ENCODE measurements at regions not wholly inside any gene's neighbourhood (a gene's known extent, or its start where the extent isn't known, plus 50 kb on each side); places are given as distances from the start of the nearest gene placed in this dataset.

DNA sequence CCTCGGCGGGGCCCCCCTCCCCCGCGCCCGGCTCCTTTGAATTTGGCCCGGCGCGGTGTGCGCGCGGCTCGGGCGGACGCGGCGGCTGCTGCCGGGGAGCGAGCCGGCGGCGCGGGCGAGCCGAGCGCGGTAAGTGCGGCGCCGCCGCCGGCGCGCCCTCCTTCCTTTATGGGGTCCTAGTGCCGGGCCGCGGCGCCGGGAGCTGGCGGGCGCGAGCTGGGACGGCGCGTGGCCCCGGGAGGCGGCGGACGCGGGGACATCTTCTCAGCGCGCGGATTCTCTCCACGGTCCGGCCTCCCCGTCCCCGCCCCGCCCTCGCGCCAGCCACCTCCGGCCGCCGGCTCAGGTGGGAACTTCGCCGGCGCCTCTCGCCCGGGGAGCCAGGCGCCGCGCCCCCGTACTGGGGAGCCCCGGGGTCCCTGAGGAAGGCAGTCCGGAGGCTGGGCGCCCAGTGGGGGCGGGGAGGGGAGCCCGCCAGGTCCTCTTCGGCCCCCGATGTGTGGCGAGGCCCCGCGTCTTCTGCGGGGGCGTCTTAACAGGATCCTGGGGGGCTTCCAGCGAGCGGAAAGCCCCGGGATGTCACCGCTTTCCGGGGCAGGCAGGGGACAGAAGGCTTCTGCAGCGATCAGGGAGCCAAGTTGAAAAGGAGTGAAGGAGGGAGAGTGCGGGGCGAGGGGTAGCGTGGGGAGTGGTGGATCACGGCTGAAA is 98.4 kb upstream of the TENM3 start:
- no peak for ATAC-seq

DNA sequence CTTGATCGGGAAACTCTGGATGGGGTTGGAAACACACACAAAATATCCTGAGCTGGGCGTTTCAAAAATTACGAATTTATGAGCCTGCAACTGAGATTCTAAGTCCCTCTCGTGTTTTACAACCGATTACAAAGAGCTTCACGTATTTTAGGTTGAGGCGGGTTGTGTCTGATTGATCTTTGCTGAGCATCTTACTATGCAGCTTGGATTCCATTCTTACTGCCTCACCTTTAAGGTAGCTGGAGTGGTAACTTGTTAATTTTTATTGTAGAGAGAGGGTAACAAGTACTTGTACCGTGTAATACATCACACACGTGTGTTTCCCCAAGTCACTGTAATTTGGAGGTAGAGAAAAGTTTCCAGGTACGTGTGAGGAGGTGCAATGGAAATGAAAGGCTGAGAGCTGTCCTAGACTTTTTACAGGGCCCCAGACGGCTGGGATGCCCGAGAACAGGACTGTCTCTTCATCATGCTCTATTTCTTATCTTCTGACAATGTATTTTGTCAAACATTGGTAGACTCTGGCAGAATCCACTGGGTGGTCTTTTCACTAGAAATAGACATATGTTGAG is 97.8 kb upstream of the TENM3 start:
- ATAC-seq = no peak

DNA sequence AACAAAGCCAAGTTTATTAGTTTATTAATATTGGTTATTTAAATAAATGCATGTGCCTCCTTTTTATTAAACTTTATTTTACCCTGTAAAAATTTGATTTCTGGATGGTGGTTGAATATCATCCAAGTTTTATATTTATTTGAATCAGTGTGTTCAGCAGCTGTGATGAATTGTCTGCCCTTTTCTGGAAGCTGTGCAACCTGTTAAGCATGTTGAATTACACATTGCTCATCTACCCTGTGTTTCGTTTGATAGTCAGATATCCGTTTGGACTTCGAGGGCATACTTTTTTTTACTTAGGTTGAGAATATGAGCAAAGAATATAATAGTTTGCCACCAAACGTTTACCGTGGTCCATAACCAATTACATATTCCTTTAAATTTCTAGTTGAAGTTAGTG is 95.8 kb upstream of the TENM3 start:
- ATAC-seq = no peak

DNA sequence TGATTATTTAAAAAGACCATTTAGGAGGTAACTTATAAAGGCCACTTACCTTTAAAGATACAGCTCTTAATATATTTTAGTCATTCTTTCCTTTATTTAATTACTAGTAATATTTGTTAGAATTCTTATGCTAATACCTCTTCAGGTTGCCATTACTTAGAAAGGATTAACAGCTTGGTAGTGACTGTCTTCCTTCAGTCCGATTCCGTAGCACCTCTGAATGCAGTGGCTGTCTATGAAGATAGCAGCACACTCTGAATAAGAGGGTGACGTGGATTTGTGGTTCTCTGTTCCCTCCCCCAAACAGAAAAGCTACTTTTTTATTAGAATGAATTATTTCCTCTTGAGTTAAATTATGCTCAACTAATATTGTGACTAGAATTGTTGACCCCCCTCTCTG is 92.6 kb upstream of the TENM3 start:
- ATAC-seq = no peak

DNA sequence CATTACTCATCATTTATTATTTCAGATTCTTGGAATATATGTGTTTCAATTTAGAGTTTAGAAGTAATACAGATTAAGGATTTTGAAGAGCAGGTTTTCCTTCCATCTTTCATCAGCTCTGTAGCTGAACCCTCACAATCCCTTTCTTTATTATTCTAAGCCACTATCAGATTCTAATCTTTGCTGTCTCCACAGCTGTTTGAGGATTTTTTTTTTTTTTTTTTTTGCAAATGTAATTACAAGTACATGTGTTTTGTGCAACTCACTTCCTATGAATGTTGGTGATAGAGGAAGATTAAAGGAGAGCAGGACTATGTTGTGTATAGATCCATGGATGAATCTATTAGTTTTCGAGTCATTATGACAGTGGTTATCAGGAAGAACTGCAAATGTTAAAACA is 87.4 kb upstream of the TENM3 start:
- ATAC-seq = no peak

DNA sequence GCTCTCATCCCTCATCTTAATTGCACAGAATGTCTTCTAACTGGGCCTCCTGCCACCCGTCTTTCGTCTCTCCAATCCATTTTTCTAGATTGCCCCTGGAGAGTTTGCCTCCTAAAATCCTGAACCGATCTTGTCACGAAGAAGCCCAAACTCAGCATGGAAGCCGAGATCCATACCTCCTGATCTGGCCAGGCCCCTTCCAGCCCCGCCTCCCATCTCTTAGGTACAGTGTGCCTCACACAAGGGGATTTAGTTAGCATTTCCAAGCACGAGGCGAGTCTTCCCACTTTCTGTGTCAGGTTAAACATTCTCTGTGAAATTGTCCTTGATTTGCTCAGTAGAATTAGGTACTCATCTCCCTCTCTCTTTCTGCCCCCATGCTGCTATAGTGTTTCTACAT is 80.0 kb upstream of the TENM3 start:
- ATAC-seq = no peak

DNA sequence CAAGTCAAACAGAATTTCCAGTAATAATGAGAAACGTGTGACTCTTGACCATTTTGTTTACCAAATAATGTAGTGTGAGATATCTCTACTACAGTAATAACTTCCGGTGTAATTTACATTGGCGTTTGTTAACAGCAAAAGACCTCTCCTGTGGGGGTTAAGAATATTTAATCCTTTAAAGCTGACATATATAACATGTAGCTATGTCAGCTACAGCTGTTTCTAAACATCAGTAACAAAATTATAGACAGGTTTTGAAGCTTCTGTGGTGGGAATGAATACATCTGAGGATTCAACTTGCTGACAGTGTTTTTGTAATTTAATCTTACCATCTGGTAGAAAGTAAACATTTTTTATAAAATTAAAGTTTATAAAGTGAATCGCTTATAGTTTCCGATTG is 73.6 kb upstream of the TENM3 start:
- no peak for ATAC-seq

DNA sequence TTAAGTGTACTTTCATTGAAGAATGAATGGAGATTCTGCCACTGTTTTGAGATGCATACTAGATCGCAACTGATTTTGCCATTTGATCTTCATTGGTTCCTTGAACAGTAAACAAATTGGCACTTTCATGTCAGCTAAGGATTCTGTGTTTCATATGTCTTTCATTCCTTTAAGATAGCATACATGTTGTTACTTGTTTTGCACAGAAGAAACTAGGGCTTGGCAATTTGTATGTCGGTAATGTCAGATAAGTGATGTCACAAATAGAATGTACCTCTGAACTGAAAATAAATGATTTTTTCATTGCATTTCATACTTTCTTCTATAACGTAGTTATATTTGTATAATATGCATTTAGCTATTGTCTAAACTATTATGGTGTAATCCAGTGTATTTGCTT is 73.2 kb upstream of the TENM3 start:
- ATAC-seq = no peak

DNA sequence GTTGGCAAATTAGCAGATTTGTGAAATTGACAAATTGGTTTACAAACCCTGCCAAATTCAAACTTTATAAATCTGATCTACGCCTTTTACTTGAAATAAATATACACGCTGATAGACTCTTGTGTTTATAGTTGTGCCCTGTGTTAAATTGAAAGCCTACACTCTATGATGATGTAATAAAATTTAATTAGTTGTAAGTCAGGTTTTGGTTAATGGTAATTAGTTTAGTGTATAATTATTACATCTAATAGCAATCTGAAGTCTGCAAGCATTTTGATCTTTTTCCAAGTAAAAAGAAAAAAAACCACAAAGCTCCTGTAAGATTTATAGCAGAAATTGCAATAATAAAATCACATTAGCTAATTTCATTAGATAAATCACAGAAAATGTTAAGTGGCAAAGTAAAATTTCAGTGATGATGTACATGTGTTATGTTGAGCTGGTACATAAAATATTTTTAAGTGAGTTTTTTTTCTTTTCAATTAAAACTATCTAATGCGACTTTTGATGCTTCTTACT is 72.7 kb upstream of the TENM3 start:
- no peak for ATAC-seq

DNA sequence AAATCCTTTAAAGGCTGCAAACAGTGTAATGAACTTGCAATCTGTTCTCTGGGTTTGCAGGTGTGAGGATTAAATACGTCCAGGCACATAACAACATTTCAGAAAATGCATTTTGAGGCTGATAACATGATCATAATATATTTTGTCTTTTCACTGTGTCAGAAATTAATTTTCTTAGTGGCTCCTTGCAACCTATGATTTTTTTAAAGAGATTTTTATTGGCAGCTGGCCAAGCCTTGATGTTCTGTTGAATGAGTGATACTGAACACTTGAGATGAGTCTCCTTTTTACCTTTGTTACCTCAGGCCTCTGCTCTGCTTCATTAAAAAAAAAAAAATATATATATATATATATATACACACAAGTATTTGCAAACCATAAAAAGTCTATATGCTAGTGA is 68.2 kb upstream of the TENM3 start:
- ATAC-seq = no peak

DNA sequence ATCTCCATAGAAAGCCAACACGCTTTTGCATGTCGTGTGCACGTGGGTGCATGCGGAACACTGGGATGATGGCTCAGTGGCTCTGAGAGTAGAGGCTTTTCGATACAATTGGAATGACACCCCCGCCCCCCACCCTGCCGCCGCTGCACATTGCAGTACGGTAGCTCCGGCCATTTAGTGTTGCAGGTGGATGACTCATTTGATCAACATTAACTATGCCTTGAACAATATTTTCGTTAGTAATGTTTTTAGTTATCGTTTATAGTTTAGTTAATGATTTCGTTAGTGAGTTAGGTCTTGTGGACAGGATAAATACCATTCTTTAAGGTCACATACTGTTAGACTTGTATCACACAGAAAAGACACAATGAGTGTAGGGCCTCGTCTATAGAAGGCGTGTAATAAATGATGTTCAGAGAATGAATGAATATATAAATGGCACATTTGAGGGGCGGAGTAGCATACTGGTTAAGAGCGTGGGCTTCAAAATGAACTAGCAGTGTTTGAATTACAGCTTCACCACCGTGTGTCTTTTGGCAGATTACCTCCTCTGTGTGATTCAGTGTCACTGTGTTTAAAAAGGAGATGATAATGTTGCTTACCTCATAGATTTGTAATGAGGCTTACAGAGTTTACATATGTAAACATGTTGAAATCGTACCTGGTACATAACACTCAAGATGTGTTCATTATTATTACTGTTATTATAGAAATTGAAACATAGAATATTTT is 67.2 kb upstream of the TENM3 start:
- ATAC-seq = no peak

DNA sequence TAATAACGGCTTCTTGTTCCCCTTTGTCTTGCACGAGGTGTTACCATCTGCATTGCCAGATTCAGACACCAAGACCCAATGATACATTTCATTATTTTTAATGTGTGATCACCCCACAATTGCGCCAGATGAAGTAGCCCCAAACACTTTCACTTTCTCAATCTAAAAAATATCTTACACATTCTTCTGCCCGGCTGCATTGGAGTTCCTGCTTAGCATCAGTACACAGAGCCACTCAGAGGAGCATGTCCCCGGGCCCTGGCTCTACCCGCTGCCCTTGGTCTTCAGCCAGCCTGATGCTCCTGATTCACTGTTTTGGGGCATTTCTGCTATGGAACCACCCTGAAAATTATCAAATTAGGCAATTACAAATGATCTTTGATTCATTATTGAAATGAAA is 66.0 kb upstream of the TENM3 start:
- ATAC-seq = no peak

DNA sequence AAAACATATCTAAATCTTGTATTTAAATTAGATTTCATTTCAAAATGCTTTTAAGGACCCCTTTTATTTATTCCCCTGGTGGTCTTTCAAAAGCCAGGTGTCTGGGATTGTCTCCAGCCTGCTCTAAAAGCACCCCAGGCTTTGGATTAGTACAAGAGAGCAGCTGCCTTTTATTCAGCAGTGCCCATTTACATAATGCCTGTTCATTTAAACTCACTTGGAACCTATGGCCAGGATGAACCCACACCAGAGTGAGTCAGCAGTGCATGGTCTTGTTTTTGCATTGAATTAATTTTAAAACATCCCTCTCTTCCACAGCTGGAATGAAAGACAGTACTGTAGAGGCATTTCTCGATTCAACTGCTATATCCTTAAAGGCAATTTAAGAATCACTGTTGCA is 64.1 kb upstream of the TENM3 start:
- ATAC-seq = no peak

DNA sequence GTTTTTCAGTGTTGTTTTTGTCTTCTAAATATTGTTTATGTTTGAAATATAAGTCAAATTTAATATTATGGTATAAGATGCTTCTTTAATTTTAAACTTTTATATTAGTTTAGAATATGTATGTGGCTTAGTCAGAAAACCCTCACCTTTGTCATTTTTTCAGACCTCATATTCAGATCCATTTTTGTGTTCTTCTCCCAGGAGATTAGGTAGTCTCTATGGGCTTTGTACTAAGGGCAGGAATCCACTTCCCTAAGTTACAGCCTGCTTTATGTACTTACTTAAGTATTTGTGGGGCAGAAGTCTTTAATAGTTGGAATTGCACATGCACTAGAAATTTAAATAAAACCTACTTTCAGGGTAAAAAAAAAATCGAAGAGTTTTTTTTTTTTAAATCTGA is 63.5 kb upstream of the TENM3 start:
- no peak for ATAC-seq

DNA sequence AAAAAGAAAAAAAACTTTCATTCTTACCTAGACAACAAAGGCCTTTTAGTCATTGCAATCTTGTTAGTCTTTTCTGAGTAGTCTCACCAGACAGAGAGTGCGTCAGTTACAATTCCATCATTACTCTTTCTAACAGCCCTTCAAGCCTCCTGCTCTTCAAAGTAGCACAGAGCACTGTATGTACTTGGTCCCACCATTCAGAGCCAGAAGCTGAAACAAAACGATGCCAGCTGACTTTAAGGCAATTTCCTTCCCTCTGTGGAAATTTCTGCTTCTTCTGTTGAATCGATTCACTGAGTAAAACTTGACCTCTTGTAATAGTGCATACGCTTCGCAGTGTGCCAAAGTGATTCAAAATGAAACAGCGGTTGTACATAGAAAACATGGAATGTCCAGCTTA is 57.7 kb upstream of the TENM3 start:
- no peak for ATAC-seq

DNA sequence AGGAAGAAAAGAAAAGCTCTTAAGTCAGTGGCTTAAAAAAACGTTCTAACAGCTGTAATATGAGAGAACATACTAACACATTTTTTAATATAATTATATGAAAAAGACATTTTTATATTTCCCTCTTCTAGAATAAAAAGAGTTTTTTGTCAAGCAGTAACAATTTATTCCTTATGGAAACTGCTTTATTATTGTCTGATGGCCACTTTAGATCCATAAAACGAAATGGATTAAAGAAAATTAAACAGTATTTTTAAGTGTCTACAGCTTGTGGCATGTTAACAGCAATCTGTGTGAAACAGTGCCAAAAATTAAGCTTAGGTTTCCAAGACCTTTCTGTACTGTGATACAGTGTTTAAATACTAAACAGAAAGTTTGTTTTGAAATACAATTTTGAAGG is 55.5 kb upstream of the TENM3 start:
- no peak for ATAC-seq

DNA sequence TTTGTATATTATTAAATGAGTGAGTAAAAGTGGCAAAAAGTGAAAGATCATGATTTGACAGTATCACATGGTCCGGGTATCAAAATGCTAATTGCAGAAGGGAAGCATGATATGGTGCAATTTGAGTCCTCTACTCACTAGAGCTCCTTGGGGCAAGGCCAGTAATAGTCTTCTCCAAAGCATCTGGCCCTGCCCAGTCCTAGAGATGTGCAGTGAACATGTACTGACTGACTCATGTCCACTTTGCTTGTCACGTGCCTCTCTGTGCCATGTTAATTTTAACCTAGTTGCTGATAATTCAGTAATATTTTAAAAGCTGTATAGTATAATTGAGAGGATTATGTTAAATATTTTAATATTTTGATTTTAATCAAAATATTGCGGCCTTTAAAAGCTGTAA is 54.6 kb upstream of the TENM3 start:
- no peak for ATAC-seq

DNA sequence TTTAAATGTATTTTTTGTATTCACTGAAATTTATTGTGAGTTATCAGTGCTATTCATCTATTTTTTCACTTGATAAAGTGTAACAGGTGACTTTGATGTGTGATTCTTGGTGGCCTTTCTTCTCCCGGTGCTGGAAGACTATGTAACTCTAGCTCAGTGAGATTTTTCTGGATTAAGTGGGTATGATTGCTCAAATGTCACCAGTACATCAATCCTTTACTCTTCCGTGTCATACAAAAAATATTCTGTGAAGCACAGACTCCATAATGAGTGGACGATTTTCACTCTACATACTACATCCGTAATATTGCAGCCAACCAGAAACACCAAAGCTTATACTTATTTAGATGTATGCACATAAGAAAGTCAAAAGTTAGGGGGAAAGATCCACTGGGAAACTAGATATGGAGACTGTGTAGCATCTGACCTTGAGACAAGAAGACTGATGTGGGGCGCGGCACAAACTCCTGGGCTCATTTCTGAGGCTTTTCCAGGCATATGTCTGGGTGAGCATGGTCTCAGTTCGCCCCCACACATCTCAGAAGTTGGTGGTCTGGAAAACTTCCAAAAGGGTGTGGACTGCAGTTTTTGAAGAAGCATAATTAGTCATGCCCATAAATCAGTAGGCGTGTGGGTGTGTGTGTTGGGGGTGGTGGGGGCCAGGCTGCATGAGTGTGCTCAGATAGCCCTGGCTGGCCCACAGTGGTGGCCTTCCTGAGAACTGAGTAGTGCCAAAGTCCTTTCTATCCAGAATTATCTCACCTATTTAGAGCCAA is 53.9 kb upstream of the TENM3 start:
- no peak for ATAC-seq

DNA sequence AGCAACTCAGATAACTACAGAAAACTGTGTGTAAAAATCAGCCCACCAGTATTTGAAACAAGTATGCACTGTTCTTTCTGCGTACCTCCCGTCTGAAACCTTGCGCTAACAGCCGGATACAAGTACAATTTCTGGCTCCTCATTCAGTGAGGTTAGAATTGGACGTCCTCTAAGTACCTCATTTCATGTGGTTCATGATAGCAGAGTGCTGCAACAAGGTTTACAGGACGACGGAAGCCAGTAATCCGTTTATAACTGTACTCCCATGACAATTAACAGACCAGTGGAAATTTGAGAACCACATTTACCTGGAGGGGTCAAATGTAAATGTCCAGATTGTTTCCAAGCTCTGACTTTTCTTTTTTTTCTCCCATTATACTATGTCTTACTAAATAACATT is 52.9 kb upstream of the TENM3 start:
- no peak for ATAC-seq

DNA sequence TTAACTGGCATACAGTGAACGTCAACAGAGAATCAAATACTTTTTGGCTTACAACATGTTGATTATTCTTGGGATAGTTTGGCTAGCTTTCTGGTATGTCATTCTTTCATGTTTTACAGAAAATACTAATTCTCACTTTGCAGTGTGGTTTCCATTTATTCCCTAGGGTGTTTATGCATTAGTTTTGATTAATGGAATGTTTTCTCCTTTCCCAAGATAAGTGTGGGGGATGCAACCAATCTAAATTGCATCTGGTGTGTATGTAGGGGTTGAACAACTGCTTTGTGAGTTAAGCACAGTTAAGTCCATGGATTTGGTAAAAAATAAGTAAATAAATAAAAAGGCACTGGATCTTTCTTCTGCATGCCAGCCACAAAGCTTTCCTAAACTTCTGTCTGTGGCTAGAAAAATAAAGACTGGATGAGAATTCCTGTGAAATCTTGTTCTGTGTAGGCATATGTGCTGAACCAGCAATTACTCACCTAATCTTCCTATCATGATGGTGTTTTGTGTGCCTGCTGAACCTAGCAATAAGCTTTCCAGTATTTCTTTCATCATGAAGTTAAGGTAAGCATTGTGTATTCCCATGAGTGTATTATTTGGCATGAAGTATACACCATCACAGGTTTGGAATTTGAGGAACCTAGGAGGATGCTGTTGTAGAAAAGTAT is 50.6 kb upstream of the TENM3 start:
- ATAC-seq = no peak

DNA sequence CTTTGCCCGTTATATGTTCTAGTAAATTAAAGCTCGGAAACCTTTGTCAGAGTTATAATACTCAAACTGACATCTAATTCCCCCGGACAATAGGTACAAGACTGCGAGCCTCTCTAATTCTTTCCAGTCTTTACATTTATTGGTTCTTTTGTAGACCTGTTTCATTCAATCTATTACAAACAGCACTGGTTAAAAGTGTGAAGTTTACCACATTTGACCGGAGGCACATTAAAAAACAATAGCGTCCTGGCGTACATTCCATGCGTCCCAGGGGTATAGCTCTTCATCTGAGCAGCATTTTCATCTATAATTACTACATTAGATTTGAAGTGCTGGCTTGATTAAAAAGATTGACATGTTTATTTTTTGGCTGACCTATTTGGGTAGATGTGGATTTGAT is 49.9 kb upstream of the TENM3 start:
- ATAC-seq = no peak

All from activated CD4-positive, CD25-positive, alpha-beta regulatory T cell treated with anti-CD3 and anti-CD28 coated beads, Interleukin-2, amount 50 U/mL, for 24 hours (primary cell).